ENCODE measurements at regions not wholly inside any gene's neighbourhood (a gene's known extent, or its start where the extent isn't known, plus 50 kb on each side); places are given as distances from the start of the nearest gene placed in this dataset.

DNA sequence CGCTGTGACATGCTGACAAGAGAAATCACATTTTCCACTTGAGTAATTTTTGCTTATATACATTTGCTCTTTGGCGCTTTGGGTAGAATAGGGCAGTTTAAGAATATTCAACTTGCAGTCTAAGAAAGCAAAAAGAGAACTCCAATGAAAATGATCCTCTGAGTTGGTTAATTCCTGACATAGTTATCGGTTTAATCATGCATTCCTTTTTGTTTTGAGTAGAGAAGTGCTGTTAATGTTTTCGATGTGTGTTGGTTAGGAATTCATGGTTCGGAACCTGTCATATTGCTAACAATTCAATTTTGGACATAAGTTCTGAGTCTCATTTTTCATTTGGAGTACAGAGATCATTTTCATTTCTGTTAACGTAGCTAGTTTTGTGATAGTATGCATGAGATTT is 700.6 kb upstream of the PITX2 start:
- H3K4me3 ChIP-seq (ENCODE audit: control extremely low read depth in 1 of 5, extremely low read depth in 1 of 5, insufficient read depth in 1 of 5, low read depth in 2 of 5, low read length in 4 of 5), result no peak overlapping the region
- no peaks in the 10 kb centered on the region for H3K27me3 ChIP-seq (replicated peaks in 1 of 4; ENCODE audit: control extremely low read depth in 1 of 4, control insufficient read depth in 3 of 4, insufficient read depth in 4 of 4, low read length in 3 of 4)
- H3K9ac ChIP-seq (ENCODE audit: low read length), result no peak overlapping the region
- WGBS (ENCODE audit: insufficient coverage), result 89% methylated on average over 1 of the region's 6 CpGs
- Mint-ChIP-seq H3K4me1 (no peaks in the 10 kb centered on the region), H3K27me3 (no peaks in the 10 kb centered on the region), H3K9me3 (ENCODE audit: insufficient read depth) (peaks cover 2% of the 10 kb centered on the region), H3K27ac (no peak overlapping the region), H3K4me3 (no peak overlapping the region)
- intact Hi-C loops (cut with micrococcal nuclease), result no loop called here
- no peak overlapping the region for H3K4me2 ChIP-seq (replicated peaks; ENCODE audit: low read depth, low read length, poor library complexity, severe bottlenecking)
- H3K9me3 ChIP-seq (ENCODE audit: control extremely low read depth in 1 of 3, control insufficient read depth in 2 of 3, insufficient read depth in 1 of 3, low read length in 2 of 3), result peaks cover 0 to 4% (median 0%) of the 10 kb centered on the region in 3 donors
- CTCF ChIA-PET, result no interaction called here
- H3K36me3 ChIP-seq (replicated peaks in 1 of 2; ENCODE audit: control extremely low read depth in 1 of 2, control insufficient read depth in 1 of 2, extremely low read depth in 1 of 2, insufficient read depth in 2 of 2, low read length in 1 of 2), result no peaks in the 10 kb centered on the region
- DNase-seq (no peak), ATAC-seq (ENCODE audit: low read depth) (no peak)
- no peaks in the 10 kb centered on the region for H3K4me1 ChIP-seq (ENCODE audit: control insufficient read depth in 2 of 2, insufficient read depth in 2 of 2, low read length in 2 of 2)
- POLR2A ChIA-PET, result no interaction called here
- no peaks in the 10 kb centered on the region for H4K20me1 ChIP-seq (ENCODE audit: control insufficient read depth, insufficient read depth, low read length, poor library complexity, severe bottlenecking)
- no peak for TF ChIP-seq EZH2 (IDR thresholded peaks at IDR 0.05; ENCODE audit: borderline replicate concordance, insufficient read depth, low read depth, low read length, poor library complexity, severe bottlenecking)
- TF ChIP-seq, protein P1, sequence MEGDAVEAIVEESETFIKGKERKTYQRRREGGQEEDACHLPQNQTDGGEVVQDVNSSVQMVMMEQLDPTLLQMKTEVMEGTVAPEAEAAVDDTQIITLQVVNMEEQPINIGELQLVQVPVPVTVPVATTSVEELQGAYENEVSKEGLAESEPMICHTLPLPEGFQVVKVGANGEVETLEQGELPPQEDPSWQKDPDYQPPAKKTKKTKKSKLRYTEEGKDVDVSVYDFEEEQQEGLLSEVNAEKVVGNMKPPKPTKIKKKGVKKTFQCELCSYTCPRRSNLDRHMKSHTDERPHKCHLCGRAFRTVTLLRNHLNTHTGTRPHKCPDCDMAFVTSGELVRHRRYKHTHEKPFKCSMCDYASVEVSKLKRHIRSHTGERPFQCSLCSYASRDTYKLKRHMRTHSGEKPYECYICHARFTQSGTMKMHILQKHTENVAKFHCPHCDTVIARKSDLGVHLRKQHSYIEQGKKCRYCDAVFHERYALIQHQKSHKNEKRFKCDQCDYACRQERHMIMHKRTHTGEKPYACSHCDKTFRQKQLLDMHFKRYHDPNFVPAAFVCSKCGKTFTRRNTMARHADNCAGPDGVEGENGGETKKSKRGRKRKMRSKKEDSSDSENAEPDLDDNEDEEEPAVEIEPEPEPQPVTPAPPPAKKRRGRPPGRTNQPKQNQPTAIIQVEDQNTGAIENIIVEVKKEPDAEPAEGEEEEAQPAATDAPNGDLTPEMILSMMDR (IDR thresholded peaks at IDR 0.05), result no peak
- no peaks in the 10 kb centered on the region for H3K79me2 ChIP-seq (ENCODE audit: control insufficient read depth, insufficient read depth, low read length)
- H3K27ac ChIP-seq (ENCODE audit: low read length in 2 of 2), result no peak overlapping the region
- no peak overlapping the region for H2AFZ ChIP-seq (ENCODE audit: insufficient read depth, low read depth, low read length, poor library complexity, severe bottlenecking)

DNA sequence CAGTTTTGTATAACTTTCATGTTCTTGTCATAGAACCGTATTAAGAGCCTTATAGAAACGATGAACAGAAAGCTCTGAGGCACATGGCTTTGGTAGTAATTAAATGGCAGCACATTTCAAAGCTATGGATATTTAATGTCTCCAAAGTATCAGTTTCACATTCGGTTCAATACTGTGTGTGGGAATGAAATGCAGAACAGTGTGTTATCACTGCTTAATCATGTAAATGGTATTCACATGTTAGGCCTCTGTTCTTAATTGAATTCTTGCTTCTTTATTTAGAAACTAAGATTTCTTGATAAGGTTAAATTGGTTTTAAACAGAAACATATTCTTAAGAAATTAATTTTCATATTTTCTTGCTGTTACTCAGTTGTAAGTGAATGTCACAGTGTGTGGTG is 701.0 kb upstream of the PITX2 start:
- ATAC-seq (ENCODE audit: low read depth) (no peak), DNase-seq (no peak)
- ChIA-PET CTCF (no interaction called here), POLR2A (no interaction called here)
- Mint-ChIP-seq H3K9me3 (ENCODE audit: insufficient read depth) (peaks cover 2% of the 10 kb centered on the region), H3K27me3 (no peaks in the 10 kb centered on the region), H3K4me1 (no peaks in the 10 kb centered on the region), H3K4me3 (no peak overlapping the region), H3K27ac (no peak overlapping the region)
- Histone ChIP-seq H3K9ac (ENCODE audit: low read length) (no peak overlapping the region), H2AFZ (ENCODE audit: insufficient read depth, low read depth, low read length, poor library complexity, severe bottlenecking) (no peak overlapping the region), H3K4me1 (ENCODE audit: control insufficient read depth in 2 of 2, insufficient read depth in 2 of 2, low read length in 2 of 2) (no peaks in the 10 kb centered on the region), H3K27me3 (replicated peaks in 1 of 4; ENCODE audit: control extremely low read depth in 1 of 4, control insufficient read depth in 3 of 4, insufficient read depth in 4 of 4, low read length in 3 of 4) (no peaks in the 10 kb centered on the region), H3K4me2 (replicated peaks; ENCODE audit: low read depth, low read length, poor library complexity, severe bottlenecking) (no peak overlapping the region), H3K79me2 (ENCODE audit: control insufficient read depth, insufficient read depth, low read length) (no peaks in the 10 kb centered on the region), H4K20me1 (ENCODE audit: control insufficient read depth, insufficient read depth, low read length, poor library complexity, severe bottlenecking) (no peaks in the 10 kb centered on the region), H3K27ac (ENCODE audit: low read length in 2 of 2) (no peak overlapping the region), H3K9me3 (ENCODE audit: control extremely low read depth in 1 of 3, control insufficient read depth in 2 of 3, insufficient read depth in 1 of 3, low read length in 2 of 3) (peaks cover 0 to 4% (median 0%) of the 10 kb centered on the region in 3 donors), H3K36me3 (replicated peaks in 1 of 2; ENCODE audit: control extremely low read depth in 1 of 2, control insufficient read depth in 1 of 2, extremely low read depth in 1 of 2, insufficient read depth in 2 of 2, low read length in 1 of 2) (no peaks in the 10 kb centered on the region), H3K4me3 (ENCODE audit: control extremely low read depth in 1 of 5, extremely low read depth in 1 of 5, insufficient read depth in 1 of 5, low read depth in 2 of 5, low read length in 4 of 5) (no peak overlapping the region)
- intact Hi-C loops (cut with micrococcal nuclease), result no loop called here
- TF ChIP-seq EZH2 (IDR thresholded peaks at IDR 0.05; ENCODE audit: borderline replicate concordance, insufficient read depth, low read depth, low read length, poor library complexity, severe bottlenecking), result no peak
- TF ChIP-seq, protein P1 (IDR thresholded peaks at IDR 0.05), result no peak
- no CpG with 5 or more reads among the region's 3 CpGs for WGBS (ENCODE audit: insufficient coverage)

Measured in B cell (primary cell).